ENCODE measurements at regions not wholly inside any gene's neighbourhood (a gene's known extent, or its start where the extent isn't known, plus 50 kb on each side); places are given as distances from the start of the nearest gene placed in this dataset.

DNA sequence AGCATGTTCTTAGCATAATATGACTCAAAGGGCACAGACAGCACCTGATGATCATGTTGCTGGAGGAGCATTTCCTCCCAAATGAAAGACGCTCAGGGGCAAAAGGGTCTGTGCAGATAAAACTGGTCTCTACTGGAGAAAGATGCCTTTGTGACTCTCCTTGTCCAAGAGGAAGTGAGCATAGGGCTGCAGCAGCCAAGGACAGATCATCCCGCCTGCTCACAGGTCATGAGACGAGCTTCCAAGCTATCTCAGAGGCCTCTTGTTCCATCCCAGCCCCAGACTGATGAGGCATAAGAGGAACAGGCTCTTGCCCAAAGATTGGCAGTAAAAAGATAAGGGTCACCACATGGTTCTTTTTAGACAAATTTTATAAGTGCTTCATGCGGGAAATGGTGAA, 141.8 kb downstream of the KATNIP start:
- ATAC-seq: no peak
- Histone ChIP-seq H3K79me2 (ENCODE audit: insufficient read depth, low read length) (no peaks in the 10 kb centered on the region), H3K4me1 (ENCODE audit: insufficient read depth, low read length) (no peaks in the 10 kb centered on the region), H4K20me1 (ENCODE audit: insufficient read depth, low read length) (no peaks in the 10 kb centered on the region), H3K36me3 (replicated peaks in 1 of 2; ENCODE audit: control insufficient read depth in 1 of 2, insufficient read depth in 2 of 2, low read length in 2 of 2) (no peaks in the 10 kb centered on the region; a peak in 1 of 5 replicates), H3K4me2 (ENCODE audit: low read depth, low read length) (no peak overlapping the region), H2AFZ (ENCODE audit: low read length) (no peak overlapping the region), H3K27me3 (ENCODE audit: control insufficient read depth in 1 of 2, insufficient read depth in 2 of 2, low read length in 2 of 2) (no peaks in the 10 kb centered on the region), H3K4me3 (replicated peaks in 1 of 3; ENCODE audit: insufficient read depth in 1 of 3, low read depth in 2 of 3, low read length in 3 of 3) (no peak overlapping the region), H3K9me3 (ENCODE audit: low read length) (no peaks in the 10 kb centered on the region), H3K9ac (ENCODE audit: insufficient read depth, low read depth, low read length) (no peak overlapping the region), H3K27ac (ENCODE audit: extremely low read length, insufficient read depth, low read length) (no peak overlapping the region)
- in situ Hi-C loops (cut with HindIII; ENCODE audit: extremely low pct_ligation_motif_present, low pct_unique_long_range_greater_than_20kb) (no loop called here), intact Hi-C loops (cut with micrococcal nuclease; ENCODE audit: unreplicated experiment) (loop anchor here (2.0 kb wide), 1 partner anchor 173 kb away; no protein-coding TSS in a partner anchor)
- ChIA-PET CTCF (ENCODE audit: low intra/inter-chr PET ratio, low total read pairs) (no interaction called here), POLR2A (no interaction called here)
- WGBS (ENCODE audit: low lambda C conversion rate): 94% methylated on average over 4 of the region's 4 CpGs
- no TSS peak for BruUV-seq (replicated peaks)
- FAIRE-seq: no peak
- TF ChIP-seq ZNF510 (CRISPR knock-in tag; IDR thresholded peaks at IDR 0.05; ENCODE audit: low read depth): no peak
- TF ChIP-seq ZNF766 (CRISPR knock-in tag; IDR thresholded peaks at IDR 0.05; ENCODE audit: borderline replicate concordance): no peak
- TF ChIP-seq, protein P1, sequence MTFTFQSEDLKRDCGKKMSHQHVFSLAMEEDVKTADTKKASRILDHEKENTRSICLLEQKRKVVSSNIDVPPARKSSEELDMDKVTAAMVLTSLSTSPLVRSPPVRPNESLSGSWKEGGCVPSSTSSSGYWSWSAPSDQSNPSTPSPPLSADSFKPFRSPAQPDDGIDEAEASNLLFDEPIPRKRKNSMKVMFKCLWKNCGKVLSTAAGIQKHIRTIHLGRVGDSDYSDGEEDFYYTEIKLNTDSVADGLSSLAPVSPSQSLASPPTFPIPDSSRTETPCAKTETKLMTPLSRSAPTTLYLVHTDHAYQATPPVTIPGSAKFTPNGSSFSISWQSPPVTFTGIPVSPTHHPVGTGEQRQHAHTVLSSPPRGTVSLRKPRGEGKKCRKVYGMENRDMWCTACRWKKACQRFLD (CRISPR knock-in tag; IDR thresholded peaks at IDR 0.05; ENCODE audit: borderline replicate concordance): no peak
- TF ChIP-seq, protein P2, sequence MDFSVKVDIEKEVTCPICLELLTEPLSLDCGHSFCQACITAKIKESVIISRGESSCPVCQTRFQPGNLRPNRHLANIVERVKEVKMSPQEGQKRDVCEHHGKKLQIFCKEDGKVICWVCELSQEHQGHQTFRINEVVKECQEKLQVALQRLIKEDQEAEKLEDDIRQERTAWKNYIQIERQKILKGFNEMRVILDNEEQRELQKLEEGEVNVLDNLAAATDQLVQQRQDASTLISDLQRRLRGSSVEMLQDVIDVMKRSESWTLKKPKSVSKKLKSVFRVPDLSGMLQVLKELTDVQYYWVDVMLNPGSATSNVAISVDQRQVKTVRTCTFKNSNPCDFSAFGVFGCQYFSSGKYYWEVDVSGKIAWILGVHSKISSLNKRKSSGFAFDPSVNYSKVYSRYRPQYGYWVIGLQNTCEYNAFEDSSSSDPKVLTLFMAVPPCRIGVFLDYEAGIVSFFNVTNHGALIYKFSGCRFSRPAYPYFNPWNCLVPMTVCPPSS (IDR thresholded peaks at IDR 0.05): no peak
- TF ChIP-seq, protein P3, sequence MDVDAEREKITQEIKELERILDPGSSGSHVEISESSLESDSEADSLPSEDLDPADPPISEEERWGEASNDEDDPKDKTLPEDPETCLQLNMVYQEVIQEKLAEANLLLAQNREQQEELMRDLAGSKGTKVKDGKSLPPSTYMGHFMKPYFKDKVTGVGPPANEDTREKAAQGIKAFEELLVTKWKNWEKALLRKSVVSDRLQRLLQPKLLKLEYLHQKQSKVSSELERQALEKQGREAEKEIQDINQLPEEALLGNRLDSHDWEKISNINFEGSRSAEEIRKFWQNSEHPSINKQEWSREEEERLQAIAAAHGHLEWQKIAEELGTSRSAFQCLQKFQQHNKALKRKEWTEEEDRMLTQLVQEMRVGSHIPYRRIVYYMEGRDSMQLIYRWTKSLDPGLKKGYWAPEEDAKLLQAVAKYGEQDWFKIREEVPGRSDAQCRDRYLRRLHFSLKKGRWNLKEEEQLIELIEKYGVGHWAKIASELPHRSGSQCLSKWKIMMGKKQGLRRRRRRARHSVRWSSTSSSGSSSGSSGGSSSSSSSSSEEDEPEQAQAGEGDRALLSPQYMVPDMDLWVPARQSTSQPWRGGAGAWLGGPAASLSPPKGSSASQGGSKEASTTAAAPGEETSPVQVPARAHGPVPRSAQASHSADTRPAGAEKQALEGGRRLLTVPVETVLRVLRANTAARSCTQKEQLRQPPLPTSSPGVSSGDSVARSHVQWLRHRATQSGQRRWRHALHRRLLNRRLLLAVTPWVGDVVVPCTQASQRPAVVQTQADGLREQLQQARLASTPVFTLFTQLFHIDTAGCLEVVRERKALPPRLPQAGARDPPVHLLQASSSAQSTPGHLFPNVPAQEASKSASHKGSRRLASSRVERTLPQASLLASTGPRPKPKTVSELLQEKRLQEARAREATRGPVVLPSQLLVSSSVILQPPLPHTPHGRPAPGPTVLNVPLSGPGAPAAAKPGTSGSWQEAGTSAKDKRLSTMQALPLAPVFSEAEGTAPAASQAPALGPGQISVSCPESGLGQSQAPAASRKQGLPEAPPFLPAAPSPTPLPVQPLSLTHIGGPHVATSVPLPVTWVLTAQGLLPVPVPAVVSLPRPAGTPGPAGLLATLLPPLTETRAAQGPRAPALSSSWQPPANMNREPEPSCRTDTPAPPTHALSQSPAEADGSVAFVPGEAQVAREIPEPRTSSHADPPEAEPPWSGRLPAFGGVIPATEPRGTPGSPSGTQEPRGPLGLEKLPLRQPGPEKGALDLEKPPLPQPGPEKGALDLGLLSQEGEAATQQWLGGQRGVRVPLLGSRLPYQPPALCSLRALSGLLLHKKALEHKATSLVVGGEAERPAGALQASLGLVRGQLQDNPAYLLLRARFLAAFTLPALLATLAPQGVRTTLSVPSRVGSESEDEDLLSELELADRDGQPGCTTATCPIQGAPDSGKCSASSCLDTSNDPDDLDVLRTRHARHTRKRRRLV (CRISPR knock-in tag; IDR thresholded peaks at IDR 0.05): no peak
- no peak for DNase-seq (ENCODE audit: low spot score)

Data from HepG2 (cell line).